GM19238 (cell line): ENCODE measurements at regions not wholly inside any gene's neighbourhood (a gene's known extent, or its start where the extent isn't known, plus 50 kb on each side); places are given as distances from the start of the nearest gene placed in this dataset.

ENCODE experiments used
- DNase-seq: peaks from one replicate; pipeline ENCODE4 v3.0.0; 2011; ENCODE audit warnings: low spot score; ENCODE audit not compliant: insufficient read length

- DNase-seq = no peak
These were observed 405.3 kb upstream of the SUCLG2 start for GRCh38 chr3:68059628-68060152.

DNA sequence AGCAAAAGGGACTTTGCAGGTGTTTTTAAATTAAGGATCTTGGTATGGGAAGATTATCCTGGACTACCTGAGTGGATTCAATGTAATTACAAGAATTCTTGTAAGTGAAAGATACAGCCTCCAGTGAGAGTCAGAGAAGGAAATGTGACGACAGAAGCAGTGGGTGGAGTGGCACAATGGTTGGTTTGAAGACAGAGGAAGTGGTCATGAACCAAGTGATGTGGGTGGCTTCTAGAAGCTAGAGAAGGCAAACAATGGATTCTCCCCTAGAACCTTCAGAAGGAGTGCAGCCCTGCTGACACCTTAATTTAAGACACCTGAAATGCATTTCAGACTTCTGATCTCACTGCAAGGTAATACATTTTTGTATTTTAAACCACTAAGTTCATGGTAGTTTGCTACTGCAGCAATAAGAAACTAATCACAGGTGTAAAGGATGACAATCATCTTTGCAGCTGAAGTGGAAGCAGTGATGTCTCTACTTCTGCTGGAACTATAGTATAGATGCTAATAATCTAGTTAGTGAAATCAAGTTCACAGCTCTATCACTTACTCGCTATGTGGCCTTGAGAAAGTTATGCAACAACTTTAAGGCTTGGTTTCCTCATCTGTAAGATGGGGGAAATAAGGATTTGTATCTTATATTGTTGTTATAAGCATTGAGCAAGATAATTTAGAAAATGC, 403.4 kb upstream of the SUCLG2 start:
- DNase-seq = no peak

- no peak for DNase-seq
These were observed 402.1 kb upstream of the SUCLG2 start for GRCh38 chr3:68056556-68056955.

DNA sequence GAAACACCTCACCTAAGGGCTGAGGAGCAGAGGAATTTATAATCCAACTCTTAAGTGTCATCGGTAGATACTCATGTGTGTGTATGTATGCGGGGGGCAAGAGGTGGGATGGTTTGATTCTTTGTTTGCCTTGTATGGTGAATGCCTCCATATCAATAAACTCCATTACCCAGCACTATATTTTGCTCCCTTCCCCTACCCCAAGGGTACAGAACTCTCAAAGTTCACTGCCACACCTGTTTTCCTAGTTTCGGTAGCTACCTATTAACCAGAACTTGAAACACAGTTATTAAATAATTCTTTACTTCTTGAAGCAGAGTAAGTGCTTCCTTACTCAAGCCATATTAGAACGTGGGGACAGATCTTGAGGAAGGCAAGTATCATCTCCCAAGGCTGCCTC, 400.8 kb upstream of the SUCLG2 start:
- no peak for DNase-seq

- no peak for DNase-seq
These were observed 395.4 kb upstream of the SUCLG2 start for GRCh38 chr3:68049776-68050175.

DNA sequence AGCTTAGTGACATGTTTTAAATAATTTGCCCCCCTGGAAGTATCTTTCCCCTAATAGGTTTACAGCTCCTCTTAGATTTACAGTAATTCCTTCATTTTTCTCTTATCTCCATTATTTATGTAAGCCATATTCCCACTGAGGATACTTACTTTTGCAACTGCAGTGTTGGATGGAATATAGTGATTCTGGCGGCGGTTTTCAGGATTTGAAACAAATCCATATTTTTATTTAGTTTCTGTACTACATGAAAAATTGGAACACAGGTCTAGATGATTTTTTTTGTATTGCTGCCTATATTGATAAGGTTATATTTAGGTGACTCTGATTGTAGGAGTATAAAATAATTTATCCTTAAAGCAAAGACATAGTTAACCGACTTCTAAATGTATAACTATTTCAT, 391.6 kb upstream of the SUCLG2 start:
- no peak for DNase-seq

- DNase-seq = no peak
These were observed 379.5 kb upstream of the SUCLG2 start for GRCh38 chr3:68033867-68034266.

DNA sequence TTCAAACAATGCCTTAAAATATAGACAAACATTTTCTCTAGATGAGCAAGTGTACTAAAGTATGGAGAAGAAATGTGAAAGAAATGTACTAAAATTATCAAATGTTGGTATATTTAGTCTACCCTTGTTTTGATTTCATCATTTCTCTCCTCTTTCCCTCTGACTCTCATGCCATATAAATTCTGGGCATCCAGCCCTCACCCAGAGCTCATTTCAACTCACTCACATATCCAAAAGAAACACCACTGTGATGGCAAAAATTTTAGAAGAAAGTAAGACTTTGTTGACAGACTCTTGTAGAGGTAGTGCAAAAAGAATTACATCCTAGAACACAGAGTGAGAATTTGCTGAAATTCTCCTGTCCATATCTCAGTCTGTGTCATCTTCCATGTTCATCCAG, 377.8 kb upstream of the SUCLG2 start:
- DNase-seq = no peak

GRCh38 chr3:68025189-68025588, 370.8 kb upstream of the SUCLG2 start:
- DNase-seq = no peak

DNA sequence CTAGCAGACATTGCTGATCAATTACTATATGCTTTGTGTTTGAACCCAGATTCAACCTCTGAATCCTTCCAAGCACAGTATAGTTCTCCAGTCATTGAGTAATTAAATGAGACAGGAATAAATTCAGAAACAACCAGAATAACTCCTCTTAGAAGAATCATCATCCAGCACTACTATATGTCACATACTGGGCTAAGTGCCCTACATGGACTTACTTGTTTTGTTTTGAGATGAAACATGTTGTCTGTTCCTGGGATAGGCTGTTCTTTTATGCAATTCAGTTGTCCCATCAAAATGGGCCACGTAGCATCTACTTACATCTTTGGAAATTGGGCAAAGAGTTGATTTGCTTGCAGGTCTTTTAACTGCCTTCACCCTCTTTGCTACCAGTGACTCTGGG, 365.5 kb upstream of the SUCLG2 start:
- DNase-seq = no peak

DNA sequence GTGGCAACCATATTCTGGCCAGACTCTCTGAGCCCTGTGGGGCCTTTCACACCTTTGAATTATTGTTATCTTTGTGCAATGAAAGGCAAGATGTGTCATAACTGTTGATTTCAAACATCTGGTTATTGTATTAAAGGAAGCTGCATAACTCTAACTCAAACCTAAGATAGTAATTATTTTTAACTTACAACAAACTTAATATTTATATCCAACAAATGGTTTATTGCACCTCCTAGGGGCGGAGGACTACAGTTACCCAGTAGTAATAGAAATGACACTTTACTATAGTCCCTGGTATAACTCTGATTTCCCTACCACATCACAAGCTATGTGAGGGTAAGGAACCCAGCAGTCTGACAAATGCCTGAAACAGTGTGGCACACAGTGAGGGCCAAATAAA, 363.9 kb upstream of the SUCLG2 start:
- no peak for DNase-seq

GRCh38 chr3:68017069-68017468, 362.7 kb upstream of the SUCLG2 start:
- no peak for DNase-seq

GRCh38 chr3:68009900-68010299, 355.5 kb upstream of the SUCLG2 start:
- no peak for DNase-seq

DNA sequence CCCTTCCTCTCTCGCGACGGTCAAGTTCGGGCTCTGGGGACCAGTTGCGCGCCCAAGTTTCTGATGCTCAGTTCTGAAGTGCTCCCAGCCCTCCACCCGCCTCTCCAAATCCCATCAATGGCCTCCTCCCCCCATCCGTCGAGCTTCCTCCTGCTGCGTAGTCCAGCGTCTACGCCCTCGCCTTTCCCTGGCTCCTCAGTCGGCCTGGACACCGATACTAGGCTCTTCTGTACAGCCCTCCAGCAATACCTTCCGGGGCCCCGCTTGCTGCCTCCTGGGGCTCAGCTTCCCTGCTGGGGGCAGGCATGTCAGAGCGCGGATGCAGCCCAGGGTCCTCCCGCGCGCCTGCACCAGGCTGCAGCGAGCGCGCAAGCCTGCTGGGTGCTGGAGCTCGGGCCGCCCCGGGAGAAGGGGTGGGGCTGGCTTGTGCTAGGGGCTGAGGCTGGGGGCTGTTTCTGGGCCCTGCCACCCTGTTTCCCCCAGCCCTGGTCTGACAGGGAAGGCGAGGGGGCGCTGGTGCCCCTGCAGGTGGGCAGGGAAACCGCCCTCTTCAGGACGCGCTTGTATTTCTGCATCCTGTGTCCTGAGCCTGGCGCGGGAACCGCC, 353.3 kb upstream of the SUCLG2 start:
- DNase-seq = no peak

DNA sequence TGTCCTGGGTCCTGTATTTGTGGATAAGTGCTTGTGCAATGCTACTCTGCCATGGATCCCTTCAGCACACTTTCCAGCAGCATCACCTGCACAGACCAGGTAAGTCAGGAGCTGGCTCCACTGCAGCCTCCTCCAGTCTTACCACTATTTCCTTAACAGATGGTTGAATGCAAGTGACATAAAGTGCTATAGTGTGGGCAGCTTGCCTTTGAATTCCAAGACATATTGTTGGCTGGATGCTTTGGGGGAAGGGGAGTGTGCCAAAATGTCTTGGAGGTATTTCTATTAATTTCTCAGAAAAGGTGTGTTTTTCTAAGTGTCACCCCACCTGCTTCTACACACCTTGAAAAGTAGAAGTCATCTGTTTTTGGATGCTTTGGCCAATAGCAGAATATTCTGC, 352.2 kb upstream of the SUCLG2 start:
- DNase-seq = no peak

DNA sequence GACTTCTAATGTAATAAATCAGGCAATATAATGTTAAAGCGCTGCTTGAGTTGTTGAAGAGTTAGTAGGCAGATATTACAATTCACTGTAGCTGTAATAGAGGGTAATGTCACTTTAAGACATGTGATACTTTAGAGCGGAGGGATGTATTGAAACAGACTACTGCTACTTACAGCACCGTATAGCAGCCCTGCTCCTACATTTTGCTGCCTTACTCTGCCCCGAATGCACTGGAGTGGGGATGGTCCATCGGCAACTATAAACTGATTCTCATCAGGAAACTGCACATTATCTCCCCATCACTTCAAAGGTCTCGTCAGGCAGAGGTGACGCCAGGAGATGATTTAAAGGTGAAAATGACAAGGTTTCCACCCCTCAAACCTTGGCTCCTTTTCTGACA, 349.7 kb upstream of the SUCLG2 start:
- no peak for DNase-seq

DNA sequence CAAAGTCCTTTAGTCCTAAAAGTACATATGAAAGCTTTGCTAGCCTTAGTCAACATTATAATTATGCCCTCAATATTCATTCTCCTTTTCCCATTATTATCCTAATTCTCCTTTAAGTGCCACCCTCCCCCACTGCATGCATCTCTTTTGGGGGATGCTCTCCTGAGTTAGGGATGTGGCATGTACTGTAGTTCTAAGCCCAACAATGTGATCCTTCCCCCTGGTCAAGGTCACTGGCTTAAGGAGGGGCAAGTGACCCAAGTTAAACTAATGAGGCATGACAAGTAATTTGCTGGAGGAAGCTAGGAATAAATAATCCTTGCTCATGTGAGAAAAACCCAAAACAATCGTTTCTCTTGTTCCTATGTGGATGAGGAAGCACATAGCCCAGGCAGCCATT, 343.9 kb upstream of the SUCLG2 start:
- no peak for DNase-seq

DNA sequence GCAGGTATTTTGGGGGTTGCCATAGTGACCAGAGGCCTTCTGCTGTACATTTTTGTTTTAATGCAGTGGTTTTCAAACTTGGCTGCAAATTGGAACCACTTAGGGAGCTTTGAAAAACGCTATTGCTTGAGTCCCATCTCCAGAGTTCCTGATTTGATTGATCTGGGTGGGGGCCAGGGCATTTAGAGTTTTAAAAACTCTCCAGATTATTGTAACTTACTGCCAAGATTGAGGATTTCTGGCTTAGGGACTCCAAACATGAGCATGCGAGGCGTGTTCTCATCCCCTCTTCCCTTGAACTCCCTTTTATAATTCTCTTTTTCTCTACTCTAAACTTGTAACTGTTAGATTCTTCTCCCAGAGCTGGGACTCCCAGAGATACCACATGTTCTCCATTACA, 340.8 kb upstream of the SUCLG2 start:
- DNase-seq = no peak

GRCh38 chr3:67986706-67987105, 332.3 kb upstream of the SUCLG2 start:
- DNase-seq = no peak

DNA sequence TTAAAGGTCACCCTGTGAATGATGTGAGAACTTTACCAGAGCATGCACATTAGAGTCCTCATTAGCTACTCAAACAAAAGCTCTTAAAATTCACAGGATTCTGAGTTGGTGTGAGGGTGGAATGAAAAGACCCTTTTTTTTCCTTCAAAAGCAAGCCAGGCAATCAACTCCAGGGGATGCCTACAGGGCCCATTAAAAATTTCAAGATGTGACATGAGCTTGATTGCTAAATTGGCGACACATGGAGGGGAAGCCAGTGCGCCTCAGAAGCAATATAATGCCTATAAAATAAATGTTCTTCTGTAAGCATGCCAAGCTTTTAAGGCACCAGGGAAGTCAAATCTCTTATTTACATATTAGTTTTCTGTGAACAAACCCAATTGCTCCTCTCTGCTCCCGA, 328.8 kb upstream of the SUCLG2 start:
- no peak for DNase-seq

DNA sequence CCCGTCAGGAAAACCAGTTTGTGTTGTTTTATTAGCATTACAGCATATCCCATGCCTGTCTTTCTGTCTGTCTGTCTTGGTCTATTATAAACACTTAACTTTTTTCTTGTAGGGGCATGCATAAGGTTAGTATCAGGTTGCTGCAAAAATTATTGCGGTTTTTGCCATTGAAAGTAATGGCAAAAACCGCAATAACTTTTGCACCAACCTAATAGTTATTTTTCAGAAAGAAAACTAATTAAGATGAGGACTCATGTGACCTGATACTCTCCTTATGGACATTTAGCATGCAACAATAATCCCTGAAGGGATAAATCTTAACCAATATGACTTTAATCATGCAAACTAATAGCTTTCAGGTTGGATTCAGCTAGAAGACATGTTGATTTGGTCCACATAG, 326.7 kb upstream of the SUCLG2 start:
- no peak for DNase-seq

GRCh38 chr3:67979342-67979741, 324.9 kb upstream of the SUCLG2 start:
- no peak for DNase-seq

DNA sequence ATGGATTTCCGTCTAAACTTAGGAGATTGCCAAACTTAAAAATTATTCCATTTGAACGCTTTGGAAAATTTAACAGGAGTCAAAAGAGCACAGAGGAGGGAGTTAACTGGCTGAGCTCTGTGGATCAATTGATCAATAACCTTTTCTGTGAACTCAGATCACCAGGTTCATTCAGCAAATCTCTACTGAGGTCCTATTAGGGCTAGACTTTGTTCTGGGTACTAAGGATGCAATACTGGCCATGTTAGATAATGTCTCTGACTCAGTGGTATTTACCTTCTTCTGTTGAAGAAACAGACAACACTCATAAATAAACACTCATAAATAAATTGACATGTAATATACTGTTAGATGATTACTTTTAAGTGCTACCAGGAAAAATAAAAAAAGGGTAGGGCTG, 323.4 kb upstream of the SUCLG2 start:
- no peak for DNase-seq
